GM06990 (cell line): ENCODE measurements at regions not wholly inside any gene's neighbourhood (a gene's known extent, or its start where the extent isn't known, plus 50 kb on each side); places are given as distances from the start of the nearest gene placed in this dataset.
"Not testable (repeated sequence)": the region's sequence is repeated elsewhere in the genome, so short reads cannot be mapped to it uniquely, and the experiment has no call there.

Source experiments
- DNase-seq: peaks from one replicate; pipeline ENCODE4 v3.0.0-alpha.2; 2011; ENCODE audit not compliant: insufficient read length; ENCODE audit errors: extremely low read depth
- H3K27me3 ChIP-seq: replicated peaks from 2 replicates; pipeline ENCODE4 v1.6.0; 2011; ENCODE audit warnings: low read length; ENCODE audit not compliant: control insufficient read depth, insufficient read depth
- H3K36me3 ChIP-seq: 2 replicates; pipeline ENCODE4 v1.5.1; 2011; ENCODE audit warnings: low read length; ENCODE audit not compliant: control insufficient read depth, insufficient read depth
- H3K4me3 ChIP-seq: replicated peaks from 2 replicates; pipeline ENCODE4 v1.5.1; 2011; ENCODE audit warnings: low read depth, mild to moderate bottlenecking, control low read depth, low read length
- CTCF ChIP-seq: IDR thresholded peaks from 2 replicates; pipeline ENCODE4 v1.5.1; 2011; ENCODE audit warnings: low read length, control low read depth, mild to moderate bottlenecking, inconsistent platforms; ENCODE audit not compliant: insufficient read depth, poor library complexity, severe bottlenecking

- Histone ChIP-seq H3K36me3 (no peaks in the 10 kb centered on the region), H3K4me3 (no peak overlapping the region), H3K27me3 (no peaks in the 10 kb centered on the region; the same call in none of the 2 replicates)
- no peak for TF ChIP-seq CTCF
- no peak for DNase-seq
These were observed 1157.4 kb downstream of the RPIA start for GRCh38 chr2:89848763-89849368.

- no peaks in the 10 kb centered on the region for H3K36me3 ChIP-seq
- no peak for TF ChIP-seq CTCF
- no peak overlapping the region for H3K4me3 ChIP-seq
- DNase-seq: no peak
- no peaks in the 10 kb centered on the region; the same call in none of the 2 replicates for H3K27me3 ChIP-seq
These were observed 1158.3 kb downstream of the RPIA start for GRCh38 chr2:89849731-89850130.

GRCh38 chr2:89850481-89850880 is 1159.0 kb downstream of the RPIA start:
- DNase-seq: no peak
- no peaks in the 10 kb centered on the region; the same call in none of the 2 replicates for H3K27me3 ChIP-seq

GRCh38 chr2:89850881-89851582 is 1159.6 kb downstream of the RPIA start:
- DNase-seq: no peak
- H3K27me3 ChIP-seq: no peaks in the 10 kb centered on the region; the same call in none of the 2 replicates
- no peak overlapping the region for H3K4me3 ChIP-seq
- H3K36me3 ChIP-seq: no peaks in the 10 kb centered on the region
- no peak for TF ChIP-seq CTCF

More at GRCh38 chr2:89850481-89850880, 1159.0 kb downstream of the RPIA start:
- TF ChIP-seq CTCF: no peak
- Histone ChIP-seq H3K4me3 (no peak overlapping the region), H3K36me3 (no peaks in the 10 kb centered on the region)

GRCh38 chr2:89851583-89851905 is 1160.1 kb downstream of the RPIA start:
- no peak for TF ChIP-seq CTCF
- Histone ChIP-seq H3K4me3 (no peak overlapping the region), H3K27me3 (no peaks in the 10 kb centered on the region; the same call in none of the 2 replicates), H3K36me3 (no peaks in the 10 kb centered on the region)
- DNase-seq: no peak

- H3K27me3 ChIP-seq, H3K4me3 ChIP-seq, H3K36me3 ChIP-seq, DNase-seq: not testable (repeated sequence)
These were observed 1162.0 kb downstream of the RPIA start for GRCh38 chr2:89853427-89853826.

GRCh38 chr2:89855752-89856151 is 1164.3 kb downstream of the RPIA start:
- H3K4me3 ChIP-seq, DNase-seq, H3K36me3 ChIP-seq, H3K27me3 ChIP-seq: not testable (repeated sequence)

GRCh38 chr2:89856305-89856704 is 1164.8 kb downstream of the RPIA start:
- H3K36me3 ChIP-seq, H3K27me3 ChIP-seq, DNase-seq, H3K4me3 ChIP-seq: not testable (repeated sequence)

GRCh38 chr2:89862164-89862563 is 1170.7 kb downstream of the RPIA start:
- H3K36me3 ChIP-seq, H3K27me3 ChIP-seq, H3K4me3 ChIP-seq, DNase-seq: not testable (repeated sequence)
